H9 (cell line): ENCODE measurements at regions not wholly inside any gene's neighbourhood (a gene's known extent, or its start where the extent isn't known, plus 50 kb on each side); places are given as distances from the start of the nearest gene placed in this dataset.

Experiments used
- DNase-seq: peaks from one replicate; pipeline ENCODE4 v3.0.0-alpha.2; 2017
- H2AFZ ChIP-seq: one replicate; pipeline ENCODE4 v1.6.1; 2013; ENCODE audit warnings: mild to moderate bottlenecking, low read length, control low read depth, moderate library complexity
- H2AK5ac ChIP-seq: 2 replicates; pipeline ENCODE4 v1.6.1; 2013; ENCODE audit warnings: low read length, control low read depth, mixed read lengths; ENCODE audit not compliant: insufficient read length
- H2BK120ac ChIP-seq: one replicate; pipeline ENCODE4 v1.6.1; 2013; ENCODE audit warnings: low read depth, mild to moderate bottlenecking, low read length, control low read depth, inconsistent platforms; ENCODE audit not compliant: poor library complexity, severe bottlenecking
- H2BK12ac ChIP-seq: 2 replicates; pipeline ENCODE4 v1.6.1; 2013; ENCODE audit warnings: low read length, control low read depth, mixed read lengths, low read depth; ENCODE audit not compliant: insufficient read length
- H2BK15ac ChIP-seq: 2 replicates; pipeline ENCODE4 v1.6.1; 2013; ENCODE audit warnings: low read depth, low read length, control low read depth
- H2BK20ac ChIP-seq: one replicate; pipeline ENCODE4 v1.6.1; 2013; ENCODE audit warnings: low read depth, mild to moderate bottlenecking, low read length, control low read depth, inconsistent platforms; ENCODE audit not compliant: poor library complexity, severe bottlenecking
- H2BK5ac ChIP-seq: 2 replicates; pipeline ENCODE4 v1.6.1; 2013; ENCODE audit warnings: low read length, control low read depth, mixed read lengths; ENCODE audit not compliant: insufficient read length
- H3K14ac ChIP-seq: 2 replicates; pipeline ENCODE4 v1.6.1; 2013; ENCODE audit warnings: low read length, control low read depth; ENCODE audit not compliant: insufficient read depth
- H3K18ac ChIP-seq: 2 replicates; pipeline ENCODE4 v1.6.1; 2013; ENCODE audit warnings: low read depth, mild to moderate bottlenecking, mixed read lengths, low read length, control low read depth; ENCODE audit not compliant: insufficient read length
- H3K23ac ChIP-seq: 2 replicates; pipeline ENCODE4 v1.6.1; 2013; ENCODE audit warnings: low read length, control low read depth, mixed read lengths, low read depth; ENCODE audit not compliant: insufficient read length
- H3K23me2 ChIP-seq: 2 replicates; pipeline ENCODE4 v1.6.1; 2013; ENCODE audit warnings: low read depth, mild to moderate bottlenecking, mixed read lengths, low read length, control low read depth; ENCODE audit not compliant: insufficient read length, poor library complexity, severe bottlenecking
- H3K27ac ChIP-seq: 2 replicates; pipeline ENCODE4 v1.5.1; 2013; ENCODE audit warnings: low read length, control low read depth, mixed read lengths, low read depth; ENCODE audit not compliant: insufficient read length
- H3K27me3 ChIP-seq: 2 replicates; pipeline ENCODE4 v1.6.1; 2013; ENCODE audit warnings: low read length, control low read depth, inconsistent platforms; ENCODE audit not compliant: insufficient read depth
- H3K4ac ChIP-seq: 2 replicates; pipeline ENCODE4 v1.6.1; 2013; ENCODE audit warnings: low read depth, mild to moderate bottlenecking, control low read depth, inconsistent platforms, low read length, moderate library complexity
- H3K4me1 ChIP-seq: 2 replicates; pipeline ENCODE4 v1.6.1; 2013; ENCODE audit warnings: low read length, control low read depth, inconsistent platforms; ENCODE audit not compliant: insufficient read depth
- H3K4me2 ChIP-seq: 2 replicates; pipeline ENCODE4 v1.6.1; 2013; ENCODE audit warnings: low read length, control low read depth, mixed read lengths; ENCODE audit not compliant: insufficient read length, insufficient read depth
- H3K56ac ChIP-seq: 2 replicates; pipeline ENCODE4 v1.6.1; 2013; ENCODE audit warnings: low read depth, mild to moderate bottlenecking, mixed read lengths, low read length, control low read depth; ENCODE audit not compliant: insufficient read length
- H3K79me1 ChIP-seq: 2 replicates; pipeline ENCODE4 v1.6.1; 2013; ENCODE audit warnings: low read depth, mild to moderate bottlenecking, moderate library complexity, low read length, control low read depth, inconsistent platforms; ENCODE audit not compliant: insufficient read depth, poor library complexity, severe bottlenecking
- H3K79me2 ChIP-seq: 2 replicates; pipeline ENCODE4 v1.6.1; 2013; ENCODE audit warnings: low read length, control low read depth, inconsistent platforms; ENCODE audit not compliant: insufficient read depth
- H3K9ac ChIP-seq: 2 replicates; pipeline ENCODE4 v1.6.1; 2013; ENCODE audit warnings: low read length, control low read depth, mixed read lengths; ENCODE audit not compliant: insufficient read length; ENCODE audit errors: extremely low read depth
- H3K9me3 ChIP-seq: one replicate; pipeline ENCODE4 v1.6.1; 2013; ENCODE audit warnings: low read depth, low read length, inconsistent platforms; ENCODE audit not compliant: control insufficient read depth
- H3T11ph ChIP-seq: one replicate; pipeline ENCODE4 v1.6.1; 2013; ENCODE audit warnings: mild to moderate bottlenecking, low read length, control low read depth, inconsistent platforms
- H4K20me1 ChIP-seq: one replicate; pipeline ENCODE4 v1.6.1; 2013; ENCODE audit not compliant: control insufficient read depth, insufficient read length, insufficient read depth
- H4K5ac ChIP-seq: 2 replicates; pipeline ENCODE4 v1.6.1; 2013; ENCODE audit warnings: low read depth, mild to moderate bottlenecking, mixed read lengths, low read length, control low read depth; ENCODE audit not compliant: insufficient read length
- H4K8ac ChIP-seq: replicated peaks from 2 replicates; pipeline ENCODE4 v1.6.1; 2013; ENCODE audit warnings: low read length, control low read depth, mixed read lengths, low read depth; ENCODE audit not compliant: insufficient read length
- H4K91ac ChIP-seq: 2 replicates; pipeline ENCODE4 v1.6.1; 2013; ENCODE audit warnings: low read depth, mild to moderate bottlenecking, moderate library complexity, mixed read lengths, low read length, control low read depth; ENCODE audit not compliant: insufficient read length
- H3K27ac Mint-ChIP-seq, 3 experiments: 2 replicates in 2 of 3; 3 replicates in 1 of 3; pipeline ENCODE4 v1.8.0; 2020 to 2021; ENCODE audit warnings: mixed read lengths in 3 of 3, mild to moderate bottlenecking in 1 of 3, moderate library complexity in 1 of 3
- H3K27me3 Mint-ChIP-seq: 2 replicates; pipeline ENCODE4 v1.8.0; 2021; ENCODE audit warnings: low read depth, mild to moderate bottlenecking, moderate library complexity, mixed read lengths
- H3K36me3 Mint-ChIP-seq, 3 experiments: 2 replicates in 2 of 3; 3 replicates in 1 of 3; pipeline ENCODE4 v1.8.0; 2020 to 2021; ENCODE audit warnings: low read depth in 3 of 3, mixed read lengths in 3 of 3; ENCODE audit not compliant: insufficient read depth in 1 of 3
- H3K4me1 Mint-ChIP-seq, 2 experiments: 2 replicates each; pipeline ENCODE4 v1.8.0; 2020; ENCODE audit warnings: mixed read lengths in 2 of 2
- H3K4me3 Mint-ChIP-seq, 2 experiments: 2 replicates in 1 of 2; 3 replicates in 1 of 2; pipeline ENCODE4 v1.8.0; 2020 to 2021; ENCODE audit warnings: mild to moderate bottlenecking in 2 of 2, mixed read lengths in 2 of 2, moderate library complexity in 1 of 2
- H3K9me3 Mint-ChIP-seq, 2 experiments: 2 replicates in 1 of 2; 3 replicates in 1 of 2; pipeline ENCODE4 v1.8.0; 2020; ENCODE audit warnings: mild to moderate bottlenecking in 2 of 2, mixed read lengths in 2 of 2, moderate library complexity in 1 of 2
- CTCF ChIP-seq: fragments of 200-600 bp; sonication (generic); conservative IDR thresholded peaks from 3 replicates; pipeline ENCODE4 v1.8.0; 2021; ENCODE audit warnings: antibody characterized with exemption, mild to moderate bottlenecking
- WGBS: extraction: QIAGEN DNeasy Blood & Tissue Kit; methylation state at CpG from one replicate; pipeline ENCODE4 v1.1.7; 2013; ENCODE audit warnings: missing lambda C conversion rate, low lambda C conversion rate, mixed read lengths; ENCODE audit not compliant: insufficient read length; ENCODE audit errors: extremely low coverage; 5-methylcytosine and 5-hydroxymethylcytosine counted together

- Mint-ChIP-seq H3K36me3 (no peaks in the 10 kb centered on the region; a peak in 2 of 7 replicates), H3K27ac (no peak overlapping the region), H3K4me1 (peaks cover 6 to 8% of the 10 kb centered on the region in 2 experiments; a peak in 3 of 4 replicates), H3K27me3 (no peaks in the 10 kb centered on the region; the same call in 1 of the 2 replicates), H3K4me3 (no peak overlapping the region), H3K9me3 (no peaks in the 10 kb centered on the region)
- no peak overlapping the region for H2AK5ac ChIP-seq
- no peak for TF ChIP-seq CTCF
- H3K23me2 ChIP-seq: no peaks in the 10 kb centered on the region
- H3K23ac ChIP-seq: no peak overlapping the region
- no peak overlapping the region for H3T11ph ChIP-seq
- H3K14ac ChIP-seq: no peak overlapping the region
- H3K56ac ChIP-seq: no peak overlapping the region
- H2BK120ac ChIP-seq: no peak overlapping the region
- H4K5ac ChIP-seq: no peak overlapping the region
- H3K79me2 ChIP-seq: no peaks in the 10 kb centered on the region
- no peak overlapping the region for H2BK12ac ChIP-seq
- H3K4me1 ChIP-seq: peaks cover under 1% of the 10 kb centered on the region; the same call in 1 of the 2 replicates
- DNase-seq: no peak
- no peak overlapping the region for H2AFZ ChIP-seq
- H3K9ac ChIP-seq: no peak overlapping the region
- H3K9me3 ChIP-seq: no peaks in the 10 kb centered on the region
- H3K79me1 ChIP-seq: no peaks in the 10 kb centered on the region
- H4K8ac ChIP-seq: no peak overlapping the region
- H3K18ac ChIP-seq: no peak overlapping the region
- no peak overlapping the region for H2BK20ac ChIP-seq
- no peak overlapping the region for H3K4me2 ChIP-seq
- no peaks in the 10 kb centered on the region for H4K20me1 ChIP-seq
- H4K91ac ChIP-seq: no peak overlapping the region
- no peaks in the 10 kb centered on the region for H3K27me3 ChIP-seq
- no peak overlapping the region for H3K27ac ChIP-seq
- H3K4ac ChIP-seq: no peak overlapping the region
- H2BK5ac ChIP-seq: no peak overlapping the region
- no peak overlapping the region for H2BK15ac ChIP-seq
- no CpG with 5 or more reads among the region's 4 CpGs for WGBS
Observed at GRCh38 chr16:5905935-5906334, 808.3 kb upstream of the EEF2KMT start.
